OCI-LY7 (cell line): ENCODE measurements at regions not wholly inside any gene's neighbourhood (a gene's known extent, or its start where the extent isn't known, plus 50 kb on each side); places are given as distances from the start of the nearest gene placed in this dataset.

ENCODE experiments used
- BruUV-seq: library from RNA; stranded (reverse); fragments of 400-500 nt; replicated peaks from 2 replicates; lab custom pipeline; 2021; lab: Mats Ljungman, UMichigan
- CTCF ChIA-PET: fragments of 300-600 bp; sonication (Branson Sonifier 250); formaldehyde crosslinking; loops from one replicate; lab custom pipeline; 2022; ENCODE audit warnings: antibody characterized with exemption; ENCODE audit not compliant: unreplicated experiment; lab: Charles Lee
- POLR2A ChIA-PET: fragments of 300-600 bp; sonication (Branson Sonifier 250); formaldehyde crosslinking; loops from one replicate; lab custom pipeline; 2022; ENCODE audit warnings: antibody characterized with exemption; lab: Charles Lee
- DNase-seq: peaks from one replicate; pipeline ENCODE4 v3.0.0-alpha.2; 2015; ENCODE audit warnings: low spot score
- H2AFZ ChIP-seq: fragments of 200-600 bp; sonication (generic), shearing (Covaris generic); 2 replicates; pipeline ENCODE4 v1.6.1; 2014; ENCODE audit warnings: mild to moderate bottlenecking, antibody characterized with exemption, low read length, moderate library complexity
- H3K27ac ChIP-seq: fragments of 200-600 bp; sonication (generic); 2 replicates; pipeline ENCODE4 v1.5.1; 2014; ENCODE audit warnings: mixed run types, low read depth, mild to moderate bottlenecking, moderate library complexity, low read length, inconsistent platforms; ENCODE audit not compliant: poor library complexity, severe bottlenecking
- H3K36me3 ChIP-seq: fragments of 200-600 bp; sonication (generic); 2 replicates; pipeline ENCODE4 v1.6.1; 2014; ENCODE audit warnings: mild to moderate bottlenecking, antibody characterized with exemption, low read length, moderate library complexity, mixed read lengths; ENCODE audit not compliant: insufficient read depth
- H3K4me1 ChIP-seq: fragments of 200-600 bp; sonication (generic); 2 replicates; pipeline ENCODE4 v1.5.1; 2014; ENCODE audit warnings: mild to moderate bottlenecking, low read length; ENCODE audit not compliant: insufficient read depth, poor library complexity, severe bottlenecking
- H3K4me2 ChIP-seq: fragments of 200-600 bp; sonication (generic); 2 replicates; pipeline ENCODE4 v1.6.1; 2014; ENCODE audit warnings: mild to moderate bottlenecking, low read length
- H3K4me3 ChIP-seq: fragments of 200-600 bp; sonication (generic); 2 replicates; pipeline ENCODE4 v1.5.1; 2014; ENCODE audit warnings: mild to moderate bottlenecking, low read depth, low read length; ENCODE audit not compliant: poor library complexity, severe bottlenecking
- H3K79me2 ChIP-seq: fragments of 200-600 bp; sonication (generic); 2 replicates; pipeline ENCODE4 v1.6.1; 2016; ENCODE audit warnings: low read depth, mild to moderate bottlenecking, low read length, moderate library complexity, mixed read lengths; ENCODE audit not compliant: insufficient read depth
- H3K9me2 ChIP-seq: fragments of 200-600 bp; sonication (generic); 2 replicates; pipeline ENCODE4 v1.6.1; 2016; ENCODE audit warnings: mild to moderate bottlenecking, low read length, mixed read lengths; ENCODE audit not compliant: insufficient read depth
- H3K9me3 ChIP-seq: fragments of 200-600 bp; sonication (generic); 2 replicates; pipeline ENCODE4 v1.6.1; 2014; ENCODE audit warnings: mild to moderate bottlenecking, mixed run types, low read length, mixed read lengths
- H4K20me1 ChIP-seq: fragments of 200-600 bp; sonication (generic); 2 replicates; pipeline ENCODE4 v1.6.1; 2014; ENCODE audit warnings: mild to moderate bottlenecking, antibody characterized with exemption, low read length, moderate library complexity, mixed read lengths; ENCODE audit not compliant: insufficient read depth
- CTCF ChIP-seq: fragments of 200-600 bp; sonication (generic); conservative IDR thresholded peaks from 2 replicates; pipeline ENCODE4 v1.5.1; 2014; ENCODE audit warnings: mild to moderate bottlenecking, antibody characterized with exemption, low read length, moderate library complexity, mixed read lengths
- EZH2phosphoT487 ChIP-seq: fragments of 200-600 bp; sonication (generic); IDR thresholded peaks from 2 replicates; pipeline ENCODE4 v1.6.1; 2018; ENCODE audit warnings: low read depth, borderline replicate concordance, mild to moderate bottlenecking, mixed run types, antibody characterized with exemption, low read length, moderate library complexity, mixed read lengths
- intact Hi-C: fragments of 100-400 bp; cut with micrococcal nuclease; formaldehyde crosslinking; loops from one replicate; pipeline ENCODE4 v1.10.0; 2022; ENCODE audit not compliant: unreplicated experiment

- Histone ChIP-seq H3K36me3 (no peaks in the 10 kb centered on the region), H3K4me3 (no peak overlapping the region), H2AFZ (no peak overlapping the region), H3K4me2 (no peak overlapping the region), H4K20me1 (no peaks in the 10 kb centered on the region), H3K9me2 (no peaks in the 10 kb centered on the region), H3K4me1 (peaks cover 6% of the 10 kb centered on the region), H3K79me2 (no peaks in the 10 kb centered on the region), H3K9me3 (no peaks in the 10 kb centered on the region), H3K27ac (no peak overlapping the region)
- intact Hi-C loops: no loop called here
- no peak for DNase-seq
- POLR2A ChIA-PET: interaction anchor here (1.2 to 1.6 kb wide), 2 partner anchors 10 to 105 kb away, joined by 3 to 5 read pairs; no protein-coding TSS in a partner anchor
- BruUV-seq: no TSS peak
- CTCF ChIA-PET: no interaction called here
- TF ChIP-seq EZH2phosphoT487 (no peak), CTCF (no peak)
Measured at GRCh38 chr11:115896084-115896483, 391.9 kb upstream of the CADM1 start.

- Histone ChIP-seq H3K9me2 (no peaks in the 10 kb centered on the region), H3K36me3 (no peaks in the 10 kb centered on the region), H3K79me2 (no peaks in the 10 kb centered on the region), H3K4me1 (peaks cover 6% of the 10 kb centered on the region), H3K9me3 (no peaks in the 10 kb centered on the region), H3K4me3 (no peak overlapping the region), H4K20me1 (no peaks in the 10 kb centered on the region), H3K27ac (no peak overlapping the region), H3K4me2 (no peak overlapping the region), H2AFZ (no peak overlapping the region)
- no peak for TF ChIP-seq CTCF
- no peak for TF ChIP-seq EZH2phosphoT487
- no TSS peak for BruUV-seq
- no peak for DNase-seq
- intact Hi-C loops: no loop called here
- ChIA-PET CTCF (no interaction called here), POLR2A (interaction anchor here (1.1 to 1.6 kb wide), 3 partner anchors 8 to 105 kb away, joined by 3 to 5 read pairs (median 4); no protein-coding TSS in a partner anchor)
Measured at GRCh38 chr11:115895594-115895993, 391.4 kb upstream of the CADM1 start.

- H3K4me1 ChIP-seq: peaks cover 12% of the 10 kb centered on the region
- no peaks in the 10 kb centered on the region for H3K36me3 ChIP-seq
- ChIA-PET POLR2A (no interaction called here), CTCF (no interaction called here)
- intact Hi-C loops: no loop called here
- no peak for DNase-seq
- no peaks in the 10 kb centered on the region for H3K9me2 ChIP-seq
- H3K4me2 ChIP-seq: no peak overlapping the region
- H3K79me2 ChIP-seq: no peaks in the 10 kb centered on the region
- H4K20me1 ChIP-seq: no peaks in the 10 kb centered on the region
- TF ChIP-seq EZH2phosphoT487 (no peak), CTCF (no peak)
- H2AFZ ChIP-seq: no peak overlapping the region
- no peak overlapping the region for H3K4me3 ChIP-seq
- no peaks in the 10 kb centered on the region for H3K9me3 ChIP-seq
- no peak overlapping the region for H3K27ac ChIP-seq
- no TSS peak for BruUV-seq
Measured at GRCh38 chr11:115894176-115894575, 390.0 kb upstream of the CADM1 start.
